ENCODE measurements at regions not wholly inside any gene's neighbourhood (a gene's known extent, or its start where the extent isn't known, plus 50 kb on each side); places are given as distances from the start of the nearest gene placed in this dataset.
A peak's percentile ranks its signal among the peaks of the same experiment; 100 is the strongest.

DNA sequence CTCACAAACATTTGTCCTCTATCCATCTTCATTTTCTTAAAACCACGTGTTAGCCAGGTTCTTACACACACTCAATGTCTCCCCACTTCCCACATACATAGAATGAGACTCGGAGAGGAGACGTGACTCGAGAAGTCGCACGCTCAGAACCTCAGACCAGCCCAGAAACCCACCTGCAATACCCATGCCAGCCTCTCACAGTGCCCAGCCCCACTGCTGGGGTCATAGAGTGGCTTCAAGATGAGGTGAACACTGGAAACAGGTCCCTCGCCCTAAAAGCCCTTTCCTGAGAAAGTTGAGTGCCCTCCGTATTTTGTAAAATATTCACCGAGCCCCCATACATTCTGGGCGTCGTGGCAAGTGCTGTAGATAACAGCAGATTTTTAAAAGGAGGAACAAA is 487.4 kb downstream of the EIPR1 start:
- DNase-seq: no peak

DNA sequence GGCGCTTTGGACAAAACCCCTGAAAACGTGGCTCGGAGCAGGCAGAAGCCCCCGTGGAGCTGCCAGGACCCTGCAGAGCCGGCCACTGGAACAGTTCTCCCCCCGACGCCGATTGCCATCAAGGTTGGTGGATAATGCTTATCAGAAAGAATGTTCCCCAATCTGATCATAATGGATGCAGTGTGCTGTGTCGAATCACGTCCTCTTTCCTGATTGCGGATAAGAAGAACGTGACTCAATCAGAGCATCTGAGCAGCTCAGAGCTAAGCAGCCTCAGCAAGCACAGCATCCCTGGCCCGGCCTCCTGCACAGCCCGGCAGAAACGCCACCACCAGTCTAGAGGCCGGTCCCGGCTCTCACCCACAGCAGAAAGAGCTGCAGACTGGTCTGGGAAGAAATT is 488.0 kb downstream of the EIPR1 start:
- no peak for DNase-seq

DNA sequence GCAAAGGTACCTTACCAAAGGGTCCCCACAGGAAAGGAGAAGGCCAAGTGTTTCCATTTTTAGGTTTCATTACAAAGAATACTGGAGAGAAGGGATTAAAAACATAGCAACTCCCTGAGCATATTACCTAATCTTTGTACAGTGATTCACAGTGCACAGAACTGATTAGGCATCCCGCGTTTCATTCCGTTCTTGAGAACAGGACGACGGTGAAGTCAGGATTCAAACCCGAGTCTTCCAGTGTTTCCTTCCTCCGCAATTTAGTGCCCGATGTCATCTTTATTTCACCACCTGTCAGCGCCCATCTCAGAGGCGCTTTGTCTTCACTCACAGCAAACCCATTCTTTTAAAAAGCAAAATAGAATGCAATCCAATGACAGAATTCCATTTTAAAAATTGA is 488.5 kb downstream of the EIPR1 start:
- DNase-seq: no peak

DNA sequence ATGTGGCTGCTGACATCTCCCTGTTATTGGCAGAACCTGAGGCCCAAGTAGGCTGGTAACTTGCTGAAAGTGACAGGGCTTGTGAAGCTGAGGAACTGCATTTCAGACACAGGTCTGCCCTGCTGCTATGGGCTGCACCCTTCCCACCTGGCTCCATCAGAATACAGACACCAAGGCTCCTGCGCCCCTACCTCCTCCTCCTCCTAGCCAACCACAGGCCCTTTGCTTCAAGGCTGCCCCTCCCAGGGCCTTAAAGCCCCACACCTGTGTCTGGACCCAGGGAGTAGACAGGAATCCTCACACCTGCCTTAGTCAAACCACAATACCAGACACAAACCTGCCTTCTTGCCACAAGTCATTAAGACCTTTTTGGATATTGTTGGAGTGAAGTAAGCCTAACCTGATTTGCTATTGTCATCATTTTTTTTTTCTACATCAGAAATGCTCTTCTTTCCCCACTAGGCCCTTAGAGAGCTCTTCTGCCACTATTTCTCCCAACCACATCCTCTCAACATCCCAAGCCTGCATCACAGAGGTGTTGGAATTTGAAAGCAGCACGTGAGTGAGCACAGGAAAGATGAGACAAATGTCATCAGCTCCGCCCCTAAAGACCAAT is 489.7 kb downstream of the EIPR1 start:
- no peak for DNase-seq

DNA sequence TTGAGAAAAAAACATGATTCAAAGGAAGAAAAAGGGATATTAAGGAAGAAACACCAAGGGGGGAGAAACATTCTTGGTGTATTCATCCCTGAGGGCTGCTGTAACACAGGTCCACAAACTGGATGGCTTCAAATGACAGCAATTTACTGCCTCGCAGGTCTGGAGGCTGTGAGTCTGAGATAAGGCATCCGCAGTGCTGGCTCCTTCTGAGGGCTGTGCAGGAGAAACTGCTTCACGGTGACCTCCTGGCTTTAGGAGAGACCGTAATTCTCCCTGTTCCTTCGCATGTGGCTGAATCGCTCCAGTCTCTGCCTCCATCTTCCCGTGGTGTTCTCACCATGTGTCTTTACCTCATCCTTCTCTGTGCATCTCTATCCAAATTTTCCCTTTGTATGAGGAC is 490.7 kb downstream of the EIPR1 start:
- DNase-seq: no peak

DNA sequence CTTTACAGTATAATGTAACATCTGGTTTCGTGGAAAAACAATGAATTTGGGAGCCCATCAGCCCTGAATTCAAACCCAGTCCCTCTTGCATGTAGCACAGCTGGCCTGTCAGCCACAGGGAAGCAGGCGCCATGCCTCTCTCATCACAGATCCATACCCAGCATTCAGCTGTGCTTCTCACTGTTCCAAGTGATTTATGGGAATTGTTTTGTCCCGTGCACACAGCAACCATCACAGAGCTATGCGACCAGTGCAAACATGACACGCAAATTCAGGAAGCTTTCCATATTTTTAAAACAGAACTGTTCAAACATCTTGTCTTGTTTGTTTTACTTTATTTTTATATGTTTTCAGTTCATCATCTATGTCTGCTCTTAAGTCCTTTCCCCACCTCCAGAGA is 496.1 kb downstream of the EIPR1 start:
- DNase-seq: no peak

DNA sequence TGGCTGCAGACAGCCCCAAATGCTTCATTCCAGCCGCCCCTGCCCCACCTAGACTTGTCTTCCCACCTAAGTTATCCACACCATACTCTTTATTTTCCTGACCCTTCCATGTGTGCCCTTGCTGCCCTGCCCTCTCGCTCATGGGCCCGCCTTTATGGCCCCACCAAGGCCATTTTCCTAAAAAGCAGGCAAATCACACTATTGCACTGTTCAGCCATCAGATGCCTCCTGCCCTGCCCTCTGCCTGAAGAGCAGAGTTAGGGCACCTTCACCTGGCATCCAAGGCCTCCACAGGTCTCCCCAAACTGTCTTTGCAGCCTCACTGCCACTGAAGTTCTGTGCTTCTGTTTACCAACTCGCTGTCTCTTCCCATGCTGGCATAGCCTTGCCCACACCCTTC is 496.7 kb downstream of the EIPR1 start:
- no peak for DNase-seq

DNA sequence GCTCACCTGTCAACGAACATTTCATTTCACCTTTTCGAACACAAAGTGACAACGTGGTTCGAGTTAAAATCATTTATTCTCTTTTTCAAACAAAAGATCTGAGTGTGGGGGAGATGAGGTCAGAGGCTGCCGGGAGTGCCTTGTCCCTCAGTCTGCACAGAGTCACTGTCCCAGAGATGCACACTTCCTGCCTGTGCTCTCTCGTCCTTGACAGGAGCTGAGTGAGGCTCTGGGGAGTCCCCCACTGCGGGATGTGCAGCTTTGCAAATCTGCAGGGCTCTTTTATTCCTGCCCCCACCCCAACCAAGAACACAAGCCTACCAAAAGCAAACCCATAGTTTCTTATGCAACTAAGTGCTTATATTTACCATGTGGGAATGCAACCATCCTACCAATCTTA is 497.8 kb downstream of the EIPR1 start:
- DNase-seq: no peak

DNA sequence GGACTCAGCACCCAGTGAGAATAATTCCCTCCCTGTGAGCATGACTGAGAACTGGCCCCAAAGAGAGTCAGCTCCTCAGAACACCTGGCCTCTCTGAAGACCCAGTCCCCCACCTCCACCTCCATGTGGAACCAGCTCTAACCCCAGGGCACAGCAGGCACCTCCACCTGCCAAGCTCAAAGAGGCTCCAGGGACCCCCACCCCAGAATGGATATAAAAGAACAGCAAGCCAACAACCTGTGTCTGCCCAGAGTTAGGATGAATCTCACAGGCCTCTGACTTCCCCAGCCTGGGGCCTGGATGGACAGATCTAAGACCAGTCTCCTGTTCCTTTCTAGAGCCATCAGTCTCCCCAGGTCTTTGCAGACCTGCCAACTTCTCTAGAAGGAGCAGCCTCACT is 498.5 kb downstream of the EIPR1 start:
- DNase-seq: no peak

DNA sequence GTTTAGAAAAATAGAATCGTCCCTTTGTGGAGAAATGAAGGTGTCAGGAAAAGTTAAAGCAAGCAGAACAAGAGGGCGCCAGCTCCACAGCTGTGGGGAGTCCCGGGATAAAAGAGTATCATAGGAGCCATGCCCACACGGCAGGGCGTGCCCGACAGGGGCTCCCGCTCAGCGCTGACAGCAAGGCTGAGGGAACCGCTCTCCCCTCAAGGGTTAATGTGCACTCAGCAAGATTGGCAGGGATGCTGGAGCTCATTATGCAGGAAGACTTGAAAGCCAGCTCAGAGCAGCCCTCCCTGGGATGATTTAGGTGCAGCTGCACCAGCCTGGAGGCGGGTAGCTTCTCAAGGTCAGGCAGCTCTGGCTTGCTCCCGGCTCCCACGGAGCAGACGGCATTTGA is 500.2 kb downstream of the EIPR1 start:
- no peak for DNase-seq

DNA sequence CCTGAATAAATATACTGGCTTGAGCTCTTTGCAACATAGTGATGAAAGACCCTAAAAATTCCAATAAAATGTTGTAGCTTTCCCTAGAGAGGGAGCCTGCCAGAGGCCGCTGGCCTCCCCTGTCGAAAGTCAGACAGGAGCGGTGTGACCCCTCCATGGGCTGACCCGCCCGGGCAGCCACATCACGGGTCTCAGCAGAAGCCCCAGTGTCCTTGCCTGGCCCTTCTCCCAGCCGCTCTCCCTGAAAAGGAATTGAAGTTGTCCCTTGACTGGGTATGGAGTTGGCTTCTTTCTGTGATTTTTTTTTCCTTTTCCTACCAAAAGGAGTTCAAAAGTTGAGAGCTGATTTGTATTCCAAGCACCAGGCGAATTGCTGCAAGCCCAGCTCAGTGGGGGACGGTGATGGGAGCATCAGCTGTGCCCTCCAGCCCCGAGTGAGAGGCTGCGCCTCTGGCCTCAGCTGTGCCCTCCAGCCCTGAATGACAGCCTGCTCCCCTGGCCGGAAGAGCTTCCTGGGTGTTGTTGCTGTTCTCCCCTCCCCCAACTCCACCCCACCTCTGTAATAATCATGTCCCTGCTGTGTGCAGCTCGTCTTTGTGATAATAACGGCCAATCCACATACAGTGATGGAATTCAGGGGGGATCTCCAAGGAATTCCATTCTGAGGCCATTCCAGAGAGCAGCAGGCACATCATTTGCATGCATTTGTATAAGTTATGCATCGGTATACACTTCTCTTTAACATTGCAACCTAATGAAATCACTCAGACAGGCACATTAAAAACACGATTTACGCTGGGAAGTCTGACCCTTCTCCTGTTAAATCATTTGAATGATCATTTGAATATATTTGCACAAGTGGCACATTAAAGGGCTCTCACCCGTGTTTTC is 501.0 kb downstream of the EIPR1 start:
- DNase-seq: peak; percentile 6

DNA sequence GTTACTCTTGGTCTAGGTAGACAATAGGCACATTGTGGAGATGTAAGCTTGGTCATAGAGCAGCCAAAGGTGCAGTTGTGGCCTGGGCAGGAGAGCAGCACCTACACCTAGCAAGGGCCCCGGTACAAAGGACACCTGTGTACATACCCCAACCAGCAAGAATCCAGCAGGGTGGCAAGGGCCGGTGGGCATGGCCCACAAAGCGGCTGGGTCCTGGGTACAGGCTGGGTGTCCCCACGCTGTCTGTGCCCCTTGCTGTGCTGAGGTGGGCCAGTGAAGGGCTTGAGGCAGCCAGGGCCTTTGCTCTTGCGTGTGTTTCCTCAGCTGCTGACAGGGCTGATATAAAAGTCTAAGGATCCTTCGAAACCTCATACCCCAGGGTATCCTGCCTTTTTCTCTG is 501.8 kb downstream of the EIPR1 start:
- DNase-seq: no peak

DNA sequence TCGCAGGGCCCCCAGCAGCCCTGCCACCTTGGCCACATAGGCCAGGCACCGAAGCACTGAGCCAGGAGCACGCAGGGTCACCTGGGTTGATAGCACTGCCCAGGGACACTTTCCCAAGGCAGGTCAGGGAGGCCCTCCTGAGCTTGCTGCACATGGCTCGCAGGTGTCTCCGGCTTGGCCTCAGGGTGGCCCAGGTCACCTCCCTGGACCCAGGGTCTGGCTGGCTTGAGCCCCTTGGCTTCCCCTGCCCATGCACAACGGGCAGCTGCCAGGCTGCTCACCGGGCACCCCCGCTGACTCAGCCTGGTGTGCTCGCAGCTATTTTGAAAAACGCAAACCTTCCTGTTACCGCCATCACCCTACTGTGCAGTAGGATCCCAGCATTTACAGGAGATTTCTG is 502.3 kb downstream of the EIPR1 start:
- DNase-seq: no peak

DNA sequence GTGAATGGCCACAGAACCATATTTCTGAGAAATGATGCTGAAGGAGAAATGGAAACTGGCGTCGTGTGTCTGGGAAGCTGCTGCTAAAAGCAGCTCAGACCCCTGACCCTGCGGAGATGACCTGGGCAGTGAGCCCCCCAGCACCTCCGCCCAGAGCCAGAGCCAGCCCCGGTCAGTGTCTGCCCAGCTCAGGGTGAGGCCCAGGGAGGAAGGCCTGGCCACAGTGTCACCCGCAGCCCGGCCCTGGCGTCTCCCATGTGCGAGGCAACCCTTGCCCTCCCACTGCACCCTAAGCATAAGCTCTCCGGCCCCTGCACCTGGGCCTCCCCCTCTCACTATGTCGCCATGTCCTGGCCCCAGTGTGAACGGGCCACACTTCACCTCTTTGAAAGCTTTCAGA is 502.8 kb downstream of the EIPR1 start:
- no peak for DNase-seq

DNA sequence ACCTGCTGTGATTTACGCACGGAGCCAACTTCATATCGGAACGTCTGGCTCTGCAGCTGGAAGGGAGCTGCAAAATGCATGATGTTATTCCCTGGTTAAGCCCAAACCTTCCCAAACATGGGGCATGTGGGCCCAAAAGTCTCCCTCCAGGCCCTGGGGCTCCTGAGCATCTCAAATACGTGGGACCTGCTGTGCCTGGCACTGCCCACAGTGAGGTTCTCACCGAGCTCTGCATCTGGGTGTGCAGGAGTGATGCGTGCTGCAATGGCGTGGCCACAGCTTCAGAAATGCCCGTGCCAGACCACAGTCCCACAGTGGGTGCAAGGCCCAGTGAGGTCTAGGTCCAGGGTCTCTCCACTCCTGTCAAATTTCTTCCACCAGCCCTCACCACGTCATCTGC is 503.3 kb downstream of the EIPR1 start:
- no peak for DNase-seq

DNA sequence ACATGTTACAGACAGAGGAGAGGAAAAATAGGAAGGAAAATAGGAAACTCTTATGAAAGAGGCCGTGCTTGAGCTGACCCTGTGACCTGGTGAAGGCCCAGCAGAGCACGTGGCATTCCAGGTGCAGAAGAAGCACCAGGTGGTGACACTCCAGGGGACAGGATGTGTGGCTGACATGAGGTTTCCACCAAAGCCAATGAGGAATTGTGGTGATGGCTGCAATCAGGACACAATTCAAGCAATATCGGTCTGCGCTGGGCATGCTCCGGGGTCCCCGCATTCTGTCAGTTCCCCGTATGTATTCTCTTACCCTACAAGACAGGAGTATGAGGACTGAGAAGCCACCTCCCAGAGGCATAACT is 504.2 kb downstream of the EIPR1 start:
- DNase-seq: peak; percentile 36

DNA sequence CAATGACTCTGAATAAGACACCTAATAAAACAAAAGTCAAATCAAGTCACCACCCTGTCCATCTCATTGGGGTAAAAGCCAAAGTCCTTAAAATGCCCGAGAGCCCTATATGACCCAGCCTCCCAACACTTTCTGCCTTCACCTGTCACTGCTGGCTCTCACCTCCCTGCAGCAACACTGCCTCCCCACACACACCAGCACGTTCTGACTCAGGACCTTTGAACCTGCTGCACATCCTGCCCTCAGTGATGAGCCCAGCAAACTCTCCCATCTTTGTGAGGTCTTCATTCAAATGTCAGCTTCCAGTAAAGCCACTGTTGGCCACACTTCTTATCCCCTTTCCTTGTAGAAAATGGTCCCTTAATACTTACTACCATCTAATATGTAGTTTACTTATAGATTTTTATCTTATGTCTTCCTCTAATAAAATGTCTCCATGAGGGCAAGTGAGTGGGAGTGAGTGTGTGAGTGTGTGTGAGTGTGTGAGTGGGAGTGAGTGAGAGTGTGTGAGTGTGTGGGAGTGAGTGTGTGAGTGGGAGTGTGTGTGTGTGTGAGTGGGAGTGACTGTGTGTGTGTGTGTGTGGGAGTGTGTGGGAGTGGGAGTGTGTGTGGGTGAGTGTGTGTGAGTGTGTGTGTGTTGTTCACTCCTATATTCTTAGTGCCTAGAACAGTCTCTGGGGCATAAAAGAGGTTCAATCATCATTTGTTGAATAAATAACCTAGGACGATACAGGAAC is 504.7 kb downstream of the EIPR1 start:
- DNase-seq: no peak

DNA sequence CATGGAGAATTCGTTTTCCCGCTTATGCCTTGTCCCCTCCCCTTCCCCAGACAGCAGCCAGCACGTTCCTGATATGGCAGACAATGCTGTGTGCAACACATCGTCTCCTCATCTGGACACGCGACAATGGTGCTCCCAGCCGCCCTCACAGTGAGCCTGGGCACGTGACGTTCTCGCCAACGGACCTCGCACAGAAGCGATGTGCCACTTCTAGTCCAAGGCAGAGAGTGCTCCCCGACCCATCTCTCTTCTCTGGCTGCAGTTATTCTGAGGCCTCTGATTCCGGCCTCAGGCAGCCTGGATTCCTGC is 505.4 kb downstream of the EIPR1 start:
- DNase-seq: no peak

DNA sequence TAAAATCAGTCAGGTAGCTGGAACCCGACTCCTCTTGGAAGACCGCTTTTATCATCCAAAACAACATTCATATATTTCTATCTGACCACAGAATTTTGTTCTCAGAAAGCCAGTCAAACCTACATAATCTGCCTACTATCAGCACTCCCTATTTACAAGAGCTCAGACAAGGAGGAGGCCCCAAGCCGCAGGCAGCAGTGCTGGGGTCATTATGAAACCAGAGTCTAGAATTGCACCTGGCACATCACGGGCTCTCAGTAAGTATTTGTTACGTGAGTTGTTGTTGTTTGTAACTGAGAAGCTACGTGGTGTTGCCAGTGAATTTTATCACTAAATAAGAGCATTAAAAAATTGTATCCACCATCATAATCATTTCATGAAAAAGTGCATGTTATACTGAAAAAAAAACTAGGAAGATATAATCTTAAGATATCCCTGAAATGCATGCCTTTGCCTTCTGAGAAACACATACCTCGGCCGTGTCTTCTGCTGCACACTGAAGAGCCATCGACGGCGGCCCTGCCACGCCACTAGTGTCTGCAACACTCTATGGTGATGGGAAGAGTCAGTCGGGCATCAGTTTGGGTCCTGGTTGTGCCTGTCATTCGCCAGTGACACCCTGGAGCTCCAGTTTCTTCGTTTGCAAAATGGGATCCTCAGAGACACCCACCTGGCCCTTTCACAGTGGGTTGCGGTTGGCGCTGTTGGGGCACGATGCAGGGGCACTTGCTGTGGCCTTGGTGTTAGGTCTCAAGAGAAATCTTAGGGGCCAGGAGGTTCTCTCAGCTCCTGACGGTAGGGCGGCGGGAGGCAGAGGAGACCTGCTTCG is 505.9 kb downstream of the EIPR1 start:
- DNase-seq: no peak

DNA sequence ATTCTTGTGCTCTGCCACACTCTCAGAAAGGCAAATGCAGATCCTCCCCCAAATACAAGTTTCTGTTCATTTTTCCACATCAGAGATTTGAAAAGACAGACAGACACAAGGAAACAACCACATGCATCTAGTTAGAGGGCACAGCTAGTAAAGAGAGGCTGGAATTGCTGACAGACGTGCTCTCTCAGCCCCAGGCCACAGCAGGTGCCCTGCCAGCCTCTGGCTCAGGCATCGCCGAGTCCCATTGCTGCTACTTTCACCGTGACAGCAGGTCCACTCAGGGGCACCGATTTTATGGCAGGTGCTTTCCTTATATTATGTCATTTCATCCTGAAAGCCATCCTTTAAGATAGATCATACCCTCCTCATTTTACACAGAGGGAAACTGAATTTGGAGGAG is 507.5 kb downstream of the EIPR1 start:
- peak; percentile 5 for DNase-seq

DNA sequence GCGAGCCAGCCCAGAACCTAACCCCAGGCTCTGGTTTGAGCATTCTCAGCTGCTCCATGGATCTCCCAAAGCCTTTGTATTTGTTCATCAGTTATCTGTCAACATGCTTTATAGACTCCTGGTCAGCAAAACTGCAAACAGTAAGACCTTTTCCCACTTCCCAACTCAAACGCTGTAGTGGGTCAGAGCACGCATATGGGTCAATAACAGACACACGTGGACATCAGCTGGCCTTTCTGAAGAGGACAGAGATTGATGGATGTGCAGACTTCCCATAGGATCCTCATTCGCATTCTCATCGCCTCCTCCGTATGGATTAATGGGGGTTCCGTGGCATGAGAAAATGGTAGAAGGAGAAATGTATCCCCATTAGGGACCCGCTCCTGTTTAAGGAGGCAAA is 508.1 kb downstream of the EIPR1 start:
- DNase-seq: no peak

DNA sequence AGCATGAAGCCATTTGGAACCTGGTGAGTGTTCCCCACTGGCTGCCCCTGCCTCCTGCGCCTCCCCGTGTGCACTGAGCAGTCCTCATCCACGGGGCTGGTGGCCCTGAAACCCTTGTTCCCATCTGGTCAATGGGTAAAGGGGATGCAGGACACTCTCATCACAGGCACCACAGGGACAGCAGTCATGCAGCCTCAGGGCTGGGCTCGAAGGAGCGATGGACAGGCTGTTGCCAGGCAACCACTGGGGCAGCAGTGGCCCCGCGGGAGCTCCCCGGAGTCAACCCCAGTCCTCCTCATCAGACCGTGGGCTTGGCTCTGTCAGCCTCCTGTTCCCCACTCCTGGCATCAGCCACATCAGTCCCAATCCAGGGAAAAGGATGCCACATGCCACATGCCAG is 509.5 kb downstream of the EIPR1 start:
- DNase-seq: peak; percentile 9

DNA sequence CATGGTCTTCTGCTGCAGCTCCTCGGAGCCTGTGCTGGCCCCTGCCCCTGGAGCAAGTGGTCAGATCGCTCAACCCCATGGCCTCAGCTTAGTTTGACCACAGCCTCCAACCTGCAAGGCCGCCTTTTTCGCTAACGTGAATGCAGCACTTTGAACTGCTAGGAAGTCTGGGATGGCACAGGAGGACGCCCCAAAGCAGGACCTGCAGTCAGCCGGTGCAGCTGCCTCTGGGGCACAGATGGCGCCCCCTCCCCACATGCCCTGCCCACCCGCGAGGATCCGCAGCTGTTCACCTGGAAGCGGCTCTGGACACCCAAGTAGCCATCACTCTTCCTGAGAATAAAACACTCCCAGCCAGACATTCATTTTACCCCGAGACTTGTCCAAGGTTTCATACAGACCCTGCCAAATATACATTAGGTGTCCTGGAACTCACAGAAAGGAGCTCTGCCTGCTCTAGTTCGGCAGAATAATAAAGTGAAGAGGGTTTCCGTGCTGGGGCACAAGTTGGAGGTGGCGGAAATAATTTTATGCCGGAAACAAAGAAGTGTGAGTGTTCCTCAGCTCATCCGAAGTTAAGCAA is 510.1 kb downstream of the EIPR1 start:
- DNase-seq: peak; percentile 17
